HG02588 (cell line): ENCODE measurements at regions not wholly inside any gene's neighbourhood (a gene's known extent, or its start where the extent isn't known, plus 50 kb on each side); places are given as distances from the start of the nearest gene placed in this dataset.

Experiments
- ATAC-seq: cut with Tn5 transposase; IDR thresholded peaks from one replicate; pipeline ENCODE4 v1.9.1; 2021; ENCODE audit warnings: mild to moderate bottlenecking, moderate library complexity; ENCODE audit not compliant: unreplicated experiment

DNA sequence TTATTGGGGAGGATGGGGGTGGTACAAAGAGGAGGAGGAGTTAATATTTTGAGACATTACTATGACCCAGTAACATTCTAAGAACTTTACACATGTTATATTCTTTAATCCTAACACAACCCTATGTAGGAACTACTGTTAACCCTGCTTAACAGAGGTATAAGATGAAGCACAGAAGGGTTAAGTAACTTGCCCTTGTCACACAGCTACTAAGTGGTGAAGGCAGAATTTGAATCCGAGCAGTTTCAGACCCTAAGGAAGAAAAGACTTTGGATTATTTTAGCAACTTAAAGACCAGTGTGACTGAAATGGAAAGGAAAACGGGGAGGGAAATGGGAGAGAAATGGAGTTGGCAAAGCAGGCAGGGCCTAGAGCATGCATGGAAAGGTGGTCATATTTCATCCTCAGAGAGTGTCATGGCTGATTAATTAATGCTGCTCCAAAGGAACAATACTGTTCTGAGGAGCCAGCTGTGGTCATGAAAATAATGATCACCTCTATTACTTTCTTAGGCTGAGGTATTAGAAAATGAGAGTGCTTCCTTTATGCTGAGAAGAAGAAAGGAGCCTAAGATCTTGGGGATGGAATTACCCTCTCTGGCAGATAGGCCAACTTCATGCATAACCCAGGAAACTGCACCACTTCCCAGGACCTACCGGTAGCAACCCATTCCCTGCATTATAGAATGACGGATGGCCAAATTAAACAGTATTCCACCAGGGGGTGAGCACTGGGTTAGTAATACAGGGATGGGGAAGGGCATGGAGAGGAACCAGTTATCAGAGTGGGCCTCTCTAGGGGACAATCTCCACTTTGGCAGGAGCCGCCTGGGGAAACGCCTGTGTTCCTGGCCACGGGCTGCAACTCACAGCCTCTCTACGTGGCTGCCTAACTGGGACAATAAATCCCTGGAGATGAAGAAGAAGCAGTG lies 50.1 kb upstream of the TNFAIP3 start:
- ATAC-seq, result no peak
